Esophagus squamous epithelium (tissue), 5 donors: ENCODE measurements at regions not wholly inside any gene's neighbourhood (a gene's known extent, or its start where the extent isn't known, plus 50 kb on each side); places are given as distances from the start of the nearest gene placed in this dataset.
"Not testable (repeated sequence)": the region's sequence is repeated elsewhere in the genome, so short reads cannot be mapped to it uniquely, and the experiment has no call there.

Source experiments
- DNase-seq: peaks from one replicate; lab custom pipeline; 2025; lab: John Stamatoyannopoulos, UW
- H3K27ac ChIP-seq, 4 donors: fragments of 200-600 bp; sonication (generic); one replicate each; pipeline ENCODE4 v1.5.1; 2016 to 2019; ENCODE audit warnings: mild to moderate bottlenecking in 1 of 4
- H3K27me3 ChIP-seq, 4 donors: fragments of 200-600 bp; sonication (generic); 1 replicate in 3 of 4; 2 replicates in 1 of 4; pipeline versions ENCODE4 v1.5.1 to v1.6.0; 2017 to 2021; ENCODE audit warnings: antibody characterized with exemption in 1 of 4
- H3K36me3 ChIP-seq, 3 donors: fragments of 200-600 bp; sonication (generic); one replicate each; pipeline ENCODE4 v1.5.1; 2016 to 2019
- H3K4me1 ChIP-seq, 3 donors: fragments of 200-600 bp; sonication (generic); one replicate each; pipeline ENCODE4 v1.5.1; 2017 to 2019
- H3K4me3 ChIP-seq, 4 donors: fragments of 200-600 bp; sonication (generic); 1 replicate in 3 of 4; 2 replicates in 1 of 4; pipeline ENCODE4 v1.5.1; 2016 to 2019; ENCODE audit warnings: mild to moderate bottlenecking in 2 of 4, moderate library complexity in 1 of 4
- H3K9me3 ChIP-seq, 3 donors: fragments of 200-600 bp; sonication (generic); one replicate each; pipeline ENCODE4 v1.5.1; 2016 to 2019
- CTCF ChIP-seq, 6 experiments: fragments of 450-650 bp in 4 of 6; fragments of 200-600 bp in 2 of 6; sonication (generic) in 2 of 6; IDR thresholded peaks; one replicate each; pipeline ENCODE4 v1.5.1; 2016 to 2019; ENCODE audit warnings: antibody characterized with exemption in 6 of 6, mild to moderate bottlenecking in 4 of 6, moderate library complexity in 4 of 6
- POLR2A ChIP-seq, 4 donors: fragments of 450-650 bp; IDR thresholded peaks; one replicate each; pipeline ENCODE4 v1.6.1; 2017; ENCODE audit warnings: antibody characterized with exemption in 4 of 4, mild to moderate bottlenecking in 4 of 4, moderate library complexity in 3 of 4
- WGBS, 2 donors: methylation state at CpG; one replicate each; pipeline ENCODE4 v1.1.5; 2018; 5-methylcytosine and 5-hydroxymethylcytosine counted together
- intact Hi-C: fragments of 100-400 bp; cut with DNase I; formaldehyde crosslinking; loops from one replicate; pipeline ENCODE4 v1.15.0; 2022
- donor health status: DM: yes; HTN: yes; CAD: no.

DNA sequence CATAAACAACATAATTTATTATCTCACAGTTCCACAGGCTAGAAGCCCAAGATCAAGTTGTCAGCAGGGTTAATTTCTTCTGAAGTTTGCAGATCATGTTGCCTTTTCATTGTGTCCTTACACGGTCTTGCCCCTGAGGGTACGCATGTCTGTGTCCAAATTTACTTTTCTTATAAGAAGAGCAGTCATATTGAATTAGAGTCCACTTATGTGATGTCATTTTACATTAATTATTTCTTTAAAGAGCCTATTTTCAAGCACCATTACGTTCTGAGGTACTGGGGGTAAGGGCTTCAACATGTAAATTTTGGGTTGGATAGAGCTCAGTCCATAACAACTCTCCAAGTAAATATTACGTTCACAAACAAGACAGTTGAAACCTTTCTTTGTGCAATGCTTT lies 236.6 kb upstream of the OR4E1 start:
- Histone ChIP-seq H3K36me3 (no peaks in the 10 kb centered on the region), H3K27me3 (peaks cover 0 to 9% (median 0%) of the 10 kb centered on the region in 4 donors), H3K4me1 (peaks cover 0 to under 1% (median under 1%) of the 10 kb centered on the region in 3 donors), H3K27ac (no peak overlapping the region), H3K4me3 (no peak overlapping the region), H3K9me3 (no peaks in the 10 kb centered on the region)
- intact Hi-C loops: no loop called here
- TF ChIP-seq CTCF (IDR thresholded peaks at IDR 0.05) (no peak), POLR2A (IDR thresholded peaks at IDR 0.05) (no peak)
- 22 to 29% methylated on average over 4 of the region's 4 CpGs for WGBS, 2 donors
- no peak for DNase-seq

DNA sequence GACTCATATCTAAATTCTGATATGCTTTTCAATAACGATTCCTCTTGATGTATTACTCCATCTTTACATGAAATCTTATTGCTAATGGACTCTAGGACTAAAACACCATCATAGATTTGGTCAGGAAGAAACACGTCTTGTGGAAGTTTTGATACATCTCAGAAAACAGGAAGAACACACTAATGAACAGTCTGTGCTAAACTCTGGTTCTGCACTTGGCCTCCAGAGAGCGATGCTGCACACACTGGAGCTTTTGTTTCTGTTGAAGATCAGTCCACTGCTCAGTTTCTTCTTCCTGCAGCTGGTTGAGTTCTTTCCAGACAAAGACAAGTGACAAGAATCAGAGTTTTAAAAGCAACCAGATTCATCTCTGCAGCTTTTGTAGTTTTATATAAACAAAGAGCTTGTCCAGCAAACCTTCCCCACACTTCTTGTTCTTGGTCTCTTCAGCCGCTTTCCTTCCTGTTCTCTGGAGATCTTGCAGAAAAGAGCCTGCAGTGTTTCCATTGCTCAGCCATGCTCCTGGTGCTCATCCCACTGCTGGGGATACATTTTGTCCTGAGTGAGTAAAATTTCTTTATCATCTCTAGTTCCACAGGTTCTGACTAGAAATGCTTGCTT lies 229.1 kb upstream of the OR4E1 start:
- TF ChIP-seq CTCF (IDR thresholded peaks at IDR 0.05) (no peak), POLR2A (IDR thresholded peaks at IDR 0.05) (no peak)
- intact Hi-C loops: no loop called here
- Histone ChIP-seq H3K27ac (no peak overlapping the region), H3K27me3 (no peaks in the 10 kb centered on the region), H3K9me3 (no peaks in the 10 kb centered on the region), H3K4me1 (no peaks in the 10 kb centered on the region), H3K36me3 (no peaks in the 10 kb centered on the region), H3K4me3 (no peak overlapping the region)
- 56 to 57% methylated on average over 3 to 4 of the region's 4 CpGs for WGBS, 2 donors
- DNase-seq: no peak

DNA sequence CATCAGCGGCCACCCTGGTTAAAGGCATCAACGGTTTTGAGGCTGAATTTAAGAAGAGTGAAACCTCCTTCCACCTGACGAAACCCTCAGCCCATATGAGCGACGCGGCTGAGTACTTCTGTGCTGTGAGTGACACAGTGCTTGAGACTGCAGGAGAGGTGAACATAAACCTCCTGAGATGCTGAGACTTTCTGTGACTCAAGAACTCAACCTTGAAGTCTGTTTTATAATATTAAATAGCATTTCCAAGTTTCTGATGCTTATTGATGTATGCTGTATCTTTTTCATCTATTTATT lies 221.2 kb upstream of the OR4E1 start:
- H3K27ac ChIP-seq, intact Hi-C loops, H3K36me3 ChIP-seq, H3K27me3 ChIP-seq, DNase-seq, H3K4me3 ChIP-seq, H3K9me3 ChIP-seq, H3K4me1 ChIP-seq: not testable (repeated sequence)
- 88% methylated on average over 6 of the region's 6 CpGs; no CpG with 5 or more reads in 1 of the 2 donors for WGBS, 2 donors

DNA sequence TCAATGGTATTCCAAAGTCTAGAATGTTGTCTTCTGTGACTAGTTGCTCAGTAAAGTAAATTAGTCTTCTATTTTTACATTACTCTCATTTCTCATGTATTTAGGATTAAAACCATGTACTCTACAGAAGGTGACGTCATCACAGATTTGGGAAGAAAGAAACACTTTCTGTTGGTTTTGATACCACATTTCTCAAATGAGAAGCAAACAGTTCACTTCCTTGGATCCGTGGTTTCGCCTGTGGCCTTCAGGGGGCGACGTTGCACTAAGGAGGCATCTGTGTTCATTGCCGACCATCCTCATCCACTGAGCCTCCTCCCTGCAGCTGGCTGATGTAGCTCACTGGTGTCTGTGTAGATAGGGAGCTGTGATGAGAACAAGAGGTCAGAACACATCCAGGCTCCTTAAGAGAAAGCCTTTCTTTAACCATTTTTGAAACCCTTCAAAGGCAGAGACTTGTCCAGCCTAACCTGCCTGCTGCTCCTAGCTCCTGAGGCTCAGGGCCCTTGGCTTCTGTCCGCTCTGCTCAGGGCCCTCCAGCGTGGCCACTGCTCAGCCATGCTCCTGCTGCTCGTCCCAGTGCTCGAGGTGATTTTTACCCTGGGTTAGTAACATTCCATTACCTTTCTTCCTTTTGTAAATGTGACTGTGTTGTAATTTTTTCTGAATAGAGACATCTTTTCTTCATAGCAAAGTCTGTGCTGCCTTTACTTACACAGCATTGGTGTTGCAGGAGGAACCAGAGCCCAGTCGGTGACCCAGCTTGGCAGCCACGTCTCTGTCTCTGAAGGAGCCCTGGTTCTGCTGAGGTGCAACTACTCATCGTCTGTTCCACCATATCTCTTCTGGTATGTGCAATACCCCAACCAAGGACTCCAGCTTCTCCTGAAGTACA lies 220.6 kb upstream of the OR4E1 start:
- DNase-seq: no peak
- intact Hi-C loops: no loop called here
- WGBS, 2 donors: 37 to 47% methylated on average over 10 to 13 of the region's 13 CpGs
- H3K27me3 ChIP-seq: no peaks in the 10 kb centered on the region
- no peak overlapping the region for H3K27ac ChIP-seq
- peak in 1 of 6 experiments; percentile 11 for TF ChIP-seq CTCF (IDR thresholded peaks at IDR 0.05)
- TF ChIP-seq POLR2A (IDR thresholded peaks at IDR 0.05): no peak
- no peak overlapping the region for H3K4me3 ChIP-seq
- no peaks in the 10 kb centered on the region for H3K36me3 ChIP-seq
- no peaks in the 10 kb centered on the region for H3K4me1 ChIP-seq
- H3K9me3 ChIP-seq: no peaks in the 10 kb centered on the region

DNA sequence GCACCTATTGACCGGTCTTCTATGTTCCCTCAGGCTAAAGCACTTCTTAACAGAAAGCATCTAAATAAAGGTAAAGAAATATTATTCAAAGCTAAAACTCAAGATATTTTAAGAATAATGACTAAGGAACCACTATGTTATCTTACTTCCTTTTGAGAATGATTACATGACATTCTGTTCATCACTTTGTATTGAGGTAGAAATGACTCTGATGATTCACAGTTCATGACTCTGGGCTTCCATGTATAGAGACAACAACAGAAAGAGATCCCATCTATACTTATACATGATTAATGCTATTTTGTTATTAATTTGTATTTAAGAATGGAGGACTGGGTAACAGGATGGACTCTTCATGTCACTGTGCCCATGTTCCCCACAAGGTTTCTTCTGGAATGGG lies 218.3 kb upstream of the OR4E1 start:
- H3K4me3 ChIP-seq: no peak overlapping the region
- intact Hi-C loops: no loop called here
- 86 to 90% methylated on average over 1 of the region's 1 CpG for WGBS, 2 donors
- H3K27ac ChIP-seq: no peak overlapping the region
- no peak for DNase-seq
- no peak for TF ChIP-seq POLR2A (IDR thresholded peaks at IDR 0.05)
- no peak for TF ChIP-seq CTCF (IDR thresholded peaks at IDR 0.05)
- no peaks in the 10 kb centered on the region for H3K36me3 ChIP-seq
- H3K9me3 ChIP-seq: no peaks in the 10 kb centered on the region
- H3K4me1 ChIP-seq: no peaks in the 10 kb centered on the region
- H3K27me3 ChIP-seq: no peaks in the 10 kb centered on the region
